H1 (cell line): ENCODE measurements at regions not wholly inside any gene's neighbourhood (a gene's known extent, or its start where the extent isn't known, plus 50 kb on each side); places are given as distances from the start of the nearest gene placed in this dataset.

Source experiments
- CTCF ChIA-PET: fragments of 300-600 bp; sonication (Branson Sonifier 250); formaldehyde crosslinking; loops from one replicate; lab custom pipeline; 2021; ENCODE audit not compliant: partially characterized antibody; lab: Charles Lee
- POLR2A ChIA-PET: fragments of 300-600 bp; sonication (Branson Sonifier 250); formaldehyde crosslinking; loops from one replicate; lab custom pipeline; 2021; ENCODE audit warnings: inconsistent platforms; ENCODE audit not compliant: partially characterized antibody; lab: Charles Lee
- DNase-seq, 2 experiments: peaks; one replicate each; pipeline versions ENCODE4 v3.0.0 to v3.0.0-alpha.2; 2010 to 2022; ENCODE audit warnings: low spot score in 2 of 2, low read depth in 1 of 2, mixed read lengths in 1 of 2
- FAIRE-seq: peaks from 2 replicates; lab custom pipeline; 2011; peaks lifted over from hg19 to GRCh38; lab: Jason Lieb, UNC
- H2AFZ ChIP-seq: 2 replicates; pipeline ENCODE4 v1.8.1; 2012; ENCODE audit warnings: low read length, inconsistent platforms
- H2AK5ac ChIP-seq: 2 replicates; pipeline ENCODE4 v1.6.1; 2013; ENCODE audit warnings: low read depth, low read length
- H2BK120ac ChIP-seq: replicated peaks from 2 replicates; pipeline ENCODE3; 2013; ENCODE audit warnings: low read depth, low read length, inconsistent platforms
- H2BK12ac ChIP-seq: 2 replicates; pipeline ENCODE4 v1.6.1; 2013; ENCODE audit warnings: low read depth, low read length
- H2BK15ac ChIP-seq: 2 replicates; pipeline ENCODE4 v1.6.1; 2013; ENCODE audit warnings: low read length
- H2BK20ac ChIP-seq: 2 replicates; pipeline ENCODE4 v1.6.1; 2013; ENCODE audit warnings: low read length
- H2BK5ac ChIP-seq: 2 replicates; pipeline ENCODE4 v1.6.1; 2013; ENCODE audit warnings: low read depth, low read length
- H3K14ac ChIP-seq: 2 replicates; pipeline ENCODE4 v1.6.1; 2013; ENCODE audit warnings: inconsistent platforms; ENCODE audit not compliant: insufficient read length
- H3K18ac ChIP-seq: 2 replicates; pipeline ENCODE4 v1.6.1; 2013; ENCODE audit warnings: low read length; ENCODE audit errors: extremely low read depth
- H3K23ac ChIP-seq: 2 replicates; pipeline ENCODE4 v1.6.1; 2013; ENCODE audit warnings: inconsistent platforms; ENCODE audit not compliant: insufficient read length
- H3K23me2 ChIP-seq: 2 replicates; pipeline ENCODE4 v1.6.1; 2013; ENCODE audit warnings: low read depth, low read length
- H3K27ac ChIP-seq: 2 replicates; pipeline ENCODE4 v1.6.1; 2011; ENCODE audit warnings: low read depth, low read length, inconsistent platforms
- H3K27me3 ChIP-seq, 4 experiments: replicated peaks in 1 of 4; 1 replicate in 1 of 4; 2 replicates in 3 of 4; pipeline versions ENCODE4 v1.6.1 to v1.8.1; 2011 to 2013; ENCODE audit warnings: low read length in 3 of 4, mild to moderate bottlenecking in 3 of 4, inconsistent platforms in 2 of 4, mixed read lengths in 2 of 4, moderate library complexity in 1 of 4; ENCODE audit not compliant: control insufficient read depth in 3 of 4, insufficient read depth in 3 of 4; ENCODE audit errors: extremely low read depth in 1 of 4
- H3K36me3 ChIP-seq, 4 experiments: 2 replicates each; pipeline versions ENCODE4 v1.6.1 to v1.8.1; 2011 to 2013; ENCODE audit warnings: mild to moderate bottlenecking in 4 of 4, low read length in 3 of 4, moderate library complexity in 2 of 4, control low read depth in 1 of 4, inconsistent platforms in 1 of 4; ENCODE audit not compliant: insufficient read depth in 4 of 4, control insufficient read depth in 2 of 4
- H3K4ac ChIP-seq: replicated peaks from 2 replicates; pipeline ENCODE3; 2013; ENCODE audit warnings: low read length, low read depth, mixed read lengths, inconsistent platforms; ENCODE audit not compliant: insufficient read length
- H3K4me1 ChIP-seq, 4 experiments: replicated peaks in 1 of 4; 1 replicate in 1 of 4; 2 replicates in 3 of 4; pipeline versions ENCODE4 v1.6.1 to v1.8.1; 2011 to 2013; ENCODE audit warnings: low read length in 3 of 4, inconsistent platforms in 2 of 4, mixed read lengths in 1 of 4; ENCODE audit not compliant: insufficient read depth in 4 of 4, control insufficient read depth in 3 of 4
- H3K4me2 ChIP-seq, 2 experiments: 2 replicates each; pipeline versions ENCODE4 v1.6.1 to v1.8.1; 2011 to 2013; ENCODE audit warnings: low read depth in 2 of 2, low read length in 2 of 2, control low read depth in 1 of 2, inconsistent platforms in 1 of 2, mild to moderate bottlenecking in 1 of 2; ENCODE audit not compliant: insufficient read depth in 1 of 2
- H3K4me3 ChIP-seq, 4 experiments: fragments of 200-600, 300-600 bp in 1 of 4; sonication (generic), shearing (Covaris generic), sonication (Bioruptor Twin) in 1 of 4; 2 replicates each; pipeline versions ENCODE4 v1.5.1 to v1.8.1; 2011 to 2016; ENCODE audit warnings: low read length in 4 of 4, low read depth in 3 of 4, control low read depth in 2 of 4, inconsistent platforms in 2 of 4, mild to moderate bottlenecking in 2 of 4, mixed read lengths in 1 of 4, moderate library complexity in 1 of 4; ENCODE audit not compliant: insufficient read depth in 2 of 4; ENCODE audit errors: extremely low read depth in 1 of 4
- H3K56ac ChIP-seq: replicated peaks from 2 replicates; pipeline ENCODE3; 2013; ENCODE audit warnings: low read depth, mild to moderate bottlenecking, mixed read lengths, low read length, inconsistent platforms; ENCODE audit not compliant: insufficient read length
- H3K79me1 ChIP-seq: 2 replicates; pipeline ENCODE4 v1.6.1; 2013; ENCODE audit warnings: low read depth, low read length, control low read depth
- H3K79me2 ChIP-seq, 2 experiments: 2 replicates each; pipeline versions ENCODE4 v1.6.1 to v1.8.1; 2012 to 2013; ENCODE audit warnings: low read length in 2 of 2, mild to moderate bottlenecking in 2 of 2, inconsistent platforms in 1 of 2; ENCODE audit not compliant: insufficient read depth in 2 of 2, control insufficient read depth in 1 of 2
- H3K9ac ChIP-seq, 4 experiments: replicated peaks in 1 of 4; 1 replicate in 1 of 4; 2 replicates in 3 of 4; pipeline versions ENCODE4 v1.6.1 to v1.8.1; 2011 to 2013; ENCODE audit warnings: low read depth in 3 of 4, low read length in 3 of 4, control low read depth in 2 of 4, mild to moderate bottlenecking in 2 of 4, moderate library complexity in 2 of 4, inconsistent platforms in 1 of 4; ENCODE audit errors: extremely low read depth in 1 of 4
- H3K9me3 ChIP-seq, 2 experiments: 2 replicates each; pipeline versions ENCODE4 v1.6.1 to v1.8.1; 2012 to 2013; ENCODE audit warnings: mild to moderate bottlenecking in 2 of 2, moderate library complexity in 2 of 2, control low read depth in 1 of 2, inconsistent platforms in 1 of 2, low read depth in 1 of 2, low read length in 1 of 2, mixed read lengths in 1 of 2; ENCODE audit not compliant: insufficient read depth in 2 of 2
- H4K20me1 ChIP-seq, 2 experiments: replicated peaks in 1 of 2; 2 replicates each; pipeline versions ENCODE3 to v1.8.1; 2011 to 2013; ENCODE audit warnings: inconsistent platforms in 2 of 2, low read length in 2 of 2, mild to moderate bottlenecking in 1 of 2; ENCODE audit not compliant: insufficient read depth in 2 of 2, control insufficient read depth in 1 of 2
- H4K5ac ChIP-seq: 2 replicates; pipeline ENCODE4 v1.6.1; 2013; ENCODE audit warnings: low read length, low read depth, mixed read lengths, inconsistent platforms; ENCODE audit not compliant: insufficient read length
- H4K8ac ChIP-seq: 2 replicates; pipeline ENCODE4 v1.8.0; 2013; ENCODE audit warnings: mild to moderate bottlenecking, moderate library complexity, low read length, inconsistent platforms; ENCODE audit not compliant: insufficient read depth; ENCODE audit errors: extremely low read depth
- H4K91ac ChIP-seq: replicated peaks from 2 replicates; pipeline ENCODE3; 2013; ENCODE audit warnings: low read length, mixed read lengths, inconsistent platforms; ENCODE audit not compliant: insufficient read length
- ASH2L ChIP-seq: fragments of 200-600, 300-600 bp; sonication (generic); IDR thresholded peaks from one replicate; pipeline ENCODE4 v1.7.1; 2017; ENCODE audit warnings: low read length
- CEBPB ChIP-seq: IDR thresholded peaks from 2 replicates; pipeline ENCODE4 v1.6.1; 2012; ENCODE audit warnings: low read depth, low read length
- CTBP2 ChIP-seq: IDR thresholded peaks from 2 replicates; pipeline ENCODE4 v1.7.0; 2011; ENCODE audit warnings: borderline replicate concordance, mild to moderate bottlenecking, moderate library complexity, mixed read lengths, low read length; ENCODE audit not compliant: insufficient read depth, insufficient read length
- RBBP5 ChIP-seq: IDR thresholded peaks from 2 replicates; pipeline ENCODE4 v1.7.1; 2012; ENCODE audit warnings: low read depth, mild to moderate bottlenecking, inconsistent platforms, low read length, moderate library complexity, borderline replicate concordance
- TAF1 ChIP-seq: IDR thresholded peaks from 2 replicates; pipeline ENCODE4 v1.6.1; 2011; ENCODE audit warnings: mild to moderate bottlenecking, low read depth, low read length
- WGBS, 2 experiments: shearing (Covaris generic) in 1 of 2; methylation state at CpG; one replicate each; pipeline versions ENCODE4 v1.1.6 to v1.1.7; 2013 to 2015; ENCODE audit warnings: low lambda C conversion rate in 2 of 2, mixed read lengths in 2 of 2, inconsistent platforms in 1 of 2, low coverage in 1 of 2, missing lambda C conversion rate in 1 of 2; ENCODE audit not compliant: insufficient replicate concordance in 2 of 2, insufficient coverage in 1 of 2, insufficient read length in 1 of 2; ENCODE audit errors: extremely low coverage in 1 of 2, missing lambda C conversion rate in 1 of 2; 5-methylcytosine and 5-hydroxymethylcytosine counted together
- TF ChIP-seq, protein P1 (sequence below): IDR thresholded peaks from 2 replicates; pipeline ENCODE4 v1.6.1; 2011; ENCODE audit warnings: low read depth, mild to moderate bottlenecking, low read length; ENCODE audit not compliant: insufficient read depth

DNA sequence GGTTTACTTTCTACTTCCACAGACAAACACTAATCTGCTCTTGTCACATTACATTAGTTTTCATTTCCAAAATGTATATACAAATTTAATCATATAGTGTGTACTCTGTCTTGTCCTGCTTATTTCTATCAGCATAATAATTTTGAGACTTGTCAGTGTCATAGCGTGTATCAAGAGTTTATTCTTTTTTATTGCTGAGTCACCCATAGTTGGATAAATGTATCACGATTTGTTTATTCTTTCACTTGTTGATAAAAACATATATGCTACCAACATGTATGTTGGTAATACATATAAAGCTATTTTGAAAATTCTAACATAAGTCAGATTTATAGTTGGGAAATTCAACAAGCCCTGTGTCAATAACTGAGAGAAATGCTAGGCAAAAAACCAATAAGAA lies 261.2 kb downstream of the TRAM1L1 start:
- Histone ChIP-seq H3K9ac (no peak overlapping the region), H3K14ac (no peak overlapping the region), H2AK5ac (no peak overlapping the region), H3K18ac (no peak overlapping the region), H3K27ac (no peak overlapping the region), H3K4me1 (no peaks in the 10 kb centered on the region), H3K36me3 (no peaks in the 10 kb centered on the region), H3K79me2 (no peaks in the 10 kb centered on the region), H3K4ac (no peak overlapping the region), H4K8ac (no peak overlapping the region), H3K4me3 (no peak overlapping the region), H3K56ac (no peak overlapping the region), H4K91ac (no peak overlapping the region), H2BK12ac (no peak overlapping the region), H3K9me3 (no peaks in the 10 kb centered on the region), H3K23ac (no peak overlapping the region), H2BK120ac (no peak overlapping the region), H3K27me3 (no peaks in the 10 kb centered on the region), H4K5ac (no peak overlapping the region), H3K79me1 (no peaks in the 10 kb centered on the region), H2BK5ac (no peak overlapping the region), H2BK15ac (no peak overlapping the region), H4K20me1 (no peaks in the 10 kb centered on the region), H2AFZ (no peak overlapping the region), H2BK20ac (no peak overlapping the region), H3K23me2 (no peaks in the 10 kb centered on the region), H3K4me2 (no peak overlapping the region)
- WGBS, 2 experiments: 90% methylated on average over 2 of the region's 2 CpGs; no CpG with 5 or more reads in 1 of the 2 experiments
- DNase-seq (no peak), FAIRE-seq (no peak)
- TF ChIP-seq, protein P1, sequence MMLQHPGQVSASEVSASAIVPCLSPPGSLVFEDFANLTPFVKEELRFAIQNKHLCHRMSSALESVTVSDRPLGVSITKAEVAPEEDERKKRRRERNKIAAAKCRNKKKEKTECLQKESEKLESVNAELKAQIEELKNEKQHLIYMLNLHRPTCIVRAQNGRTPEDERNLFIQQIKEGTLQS: no peak
- TF ChIP-seq RBBP5 (no peak), ASH2L (no peak), TAF1 (no peak), CEBPB (no peak), CTBP2 (no peak)
- ChIA-PET CTCF (no interaction called here), POLR2A (no interaction called here)
